GM12891 (cell line): ENCODE measurements at regions not wholly inside any gene's neighbourhood (a gene's known extent, or its start where the extent isn't known, plus 50 kb on each side); places are given as distances from the start of the nearest gene placed in this dataset.

Experiments
- DNase-seq: peaks from one replicate; pipeline ENCODE4 v3.0.0; 2011; ENCODE audit warnings: low spot score; ENCODE audit not compliant: insufficient read length
- FAIRE-seq: peaks from 2 replicates; lab custom pipeline; 2011; peaks lifted over from hg19 to GRCh38; lab: Jason Lieb, UNC
- PAX5 ChIP-seq: IDR thresholded peaks from 2 replicates; pipeline ENCODE4 v1.6.1; 2011; ENCODE audit warnings: low read length, moderate library complexity, mild to moderate bottlenecking; ENCODE audit not compliant: insufficient read depth, severe bottlenecking
- POLR2A ChIP-seq: IDR thresholded peaks from 2 replicates; pipeline ENCODE4 v1.6.1; 2011; ENCODE audit warnings: low read depth, low read length, control low read depth
- POLR2AphosphoS5 ChIP-seq: IDR thresholded peaks from 2 replicates; pipeline ENCODE4 v1.6.1; 2011; ENCODE audit warnings: low read depth, low read length, control low read depth
- POU2F2 ChIP-seq: IDR thresholded peaks from 2 replicates; pipeline ENCODE4 v1.6.1; 2011; ENCODE audit warnings: low read depth, mild to moderate bottlenecking, control low read depth, low read length, moderate library complexity
- SPI1 ChIP-seq: IDR thresholded peaks from 2 replicates; pipeline ENCODE4 v1.6.1; 2011; ENCODE audit warnings: low read depth, low read length, control low read depth
- TAF1 ChIP-seq: IDR thresholded peaks from 2 replicates; pipeline ENCODE4 v1.6.1; 2011; ENCODE audit warnings: low read depth, low read length, control low read depth

DNA sequence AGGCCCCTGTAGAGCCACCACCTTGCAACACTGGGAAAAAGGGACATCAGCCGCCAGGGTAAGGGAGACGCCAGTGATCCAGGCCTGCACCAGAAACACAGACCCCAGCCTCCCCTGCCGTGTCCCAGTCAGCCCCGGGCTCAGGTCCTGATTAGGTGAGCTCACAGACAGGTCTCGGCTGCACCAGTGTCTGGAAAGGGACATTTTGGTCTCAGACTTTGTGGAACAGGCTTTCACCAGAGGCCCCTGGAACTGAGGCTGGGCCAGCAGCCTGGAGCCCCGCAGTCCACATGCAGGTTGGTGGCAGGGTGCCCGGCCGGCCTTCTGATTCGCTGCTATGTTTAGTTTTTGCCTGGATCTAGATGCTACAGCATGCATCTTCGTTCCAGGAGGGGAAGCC is 369.0 kb upstream of the IRX4 start:
- FAIRE-seq (no peak), DNase-seq (no peak)
- no peak for TF ChIP-seq POU2F2
- no peak for TF ChIP-seq POLR2A
- no peak for TF ChIP-seq SPI1
- no peak for TF ChIP-seq PAX5
- no peak for TF ChIP-seq TAF1
- TF ChIP-seq POLR2AphosphoS5 = no peak

DNA sequence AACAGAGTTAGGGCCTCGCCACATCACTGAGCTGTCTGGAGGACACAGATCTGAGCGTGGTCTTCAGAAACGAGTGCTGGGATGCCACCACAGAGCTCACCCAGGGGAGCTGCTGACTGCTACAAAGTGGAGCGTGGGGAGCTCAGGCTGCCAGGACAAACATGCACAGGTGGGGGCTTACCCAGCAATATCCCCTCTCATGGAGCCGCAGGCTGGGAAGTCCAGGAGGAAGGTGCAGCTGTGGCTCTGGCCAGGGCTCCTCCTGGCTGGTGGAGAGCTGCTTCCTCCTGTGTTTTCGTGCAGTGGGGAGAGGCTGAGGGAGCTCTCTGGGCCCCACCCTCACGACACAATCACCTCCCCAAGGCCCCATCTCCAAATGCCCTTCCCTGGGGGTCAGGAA is 368.6 kb upstream of the IRX4 start:
- no peak for DNase-seq
- FAIRE-seq = no peak
- TF ChIP-seq POLR2AphosphoS5 (no peak), POLR2A (no peak), PAX5 (no peak), SPI1 (no peak), TAF1 (no peak), POU2F2 (no peak)

DNA sequence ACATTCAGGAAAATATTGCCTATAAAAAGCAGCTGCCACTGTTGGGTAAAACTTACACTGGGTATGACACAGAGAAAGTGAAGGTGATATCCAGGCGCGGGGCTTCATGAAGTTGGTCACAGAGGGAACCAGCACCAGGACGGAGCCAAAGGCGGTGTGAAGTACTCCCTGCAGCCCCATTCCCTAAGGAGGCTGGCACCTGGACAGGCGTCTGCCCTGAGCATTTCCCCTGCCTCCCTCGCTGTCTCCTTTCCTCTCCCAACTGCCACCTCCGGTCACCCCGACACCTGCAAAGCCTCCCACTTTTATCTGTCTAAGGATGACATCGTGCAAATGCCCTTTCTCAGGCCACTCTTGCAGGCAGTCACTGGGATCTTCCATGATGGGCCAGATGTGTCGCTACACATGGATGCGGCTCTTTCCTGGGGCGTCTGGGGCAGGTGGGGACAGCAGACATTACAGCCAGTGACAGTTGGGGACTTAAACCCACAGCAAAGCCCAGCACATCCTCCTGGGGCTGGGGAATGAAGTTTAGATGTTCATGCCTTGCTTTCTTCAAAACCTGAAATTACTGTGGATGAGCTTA is 367.7 kb upstream of the IRX4 start:
- no peak for FAIRE-seq
- no peak for DNase-seq
- TF ChIP-seq POLR2AphosphoS5 = no peak
- no peak for TF ChIP-seq TAF1
- no peak for TF ChIP-seq PAX5
- TF ChIP-seq SPI1 = no peak
- TF ChIP-seq POU2F2 = no peak
- TF ChIP-seq POLR2A = no peak

DNA sequence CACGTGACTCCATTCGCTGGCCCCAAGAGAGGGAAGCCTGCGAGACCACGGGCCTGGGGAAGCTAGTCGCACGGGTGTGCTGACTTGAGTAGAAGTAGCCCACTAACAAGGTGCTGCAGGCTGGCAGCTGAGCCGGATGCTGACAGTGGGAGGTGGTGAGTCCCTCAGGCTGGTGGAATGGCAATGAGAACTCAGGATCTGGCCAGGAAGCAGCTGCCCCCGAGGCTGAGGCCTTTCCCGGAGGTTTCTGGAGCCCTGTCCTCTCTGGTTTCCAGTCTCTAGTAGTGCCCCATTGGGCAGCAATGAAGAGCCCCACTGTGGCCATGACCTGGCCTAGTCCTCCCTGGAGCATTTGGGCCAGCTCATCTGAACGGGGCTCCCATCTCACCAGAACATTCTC is 366.7 kb upstream of the IRX4 start:
- FAIRE-seq (no peak), DNase-seq (no peak)
- TF ChIP-seq PAX5 (no peak), TAF1 (no peak), SPI1 (no peak), POLR2A (no peak), POU2F2 (no peak), POLR2AphosphoS5 (no peak)

DNA sequence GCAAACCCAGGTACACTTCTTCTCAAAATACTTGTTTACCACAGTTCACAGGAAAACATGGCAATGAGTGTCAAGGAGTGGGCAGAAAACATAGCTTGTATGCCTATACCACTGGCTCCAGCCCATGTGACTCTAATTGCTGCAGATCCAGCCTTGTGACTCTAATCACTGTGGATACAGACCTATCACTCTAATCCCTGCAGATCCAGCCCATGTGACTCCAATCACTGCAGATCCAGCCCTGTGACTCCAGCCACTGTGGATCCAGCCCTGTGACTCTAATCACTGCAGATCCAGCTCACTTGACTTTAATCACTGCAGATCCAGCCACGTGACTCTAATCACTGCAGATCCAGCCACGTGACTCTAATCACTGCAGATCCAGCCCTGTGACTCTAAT is 366.3 kb upstream of the IRX4 start:
- DNase-seq = no peak
- TF ChIP-seq SPI1 = no peak
- TF ChIP-seq TAF1 = no peak
- no peak for TF ChIP-seq POLR2AphosphoS5
- no peak for TF ChIP-seq POLR2A
- TF ChIP-seq PAX5 = no peak
- TF ChIP-seq POU2F2 = no peak
- no peak for FAIRE-seq

DNA sequence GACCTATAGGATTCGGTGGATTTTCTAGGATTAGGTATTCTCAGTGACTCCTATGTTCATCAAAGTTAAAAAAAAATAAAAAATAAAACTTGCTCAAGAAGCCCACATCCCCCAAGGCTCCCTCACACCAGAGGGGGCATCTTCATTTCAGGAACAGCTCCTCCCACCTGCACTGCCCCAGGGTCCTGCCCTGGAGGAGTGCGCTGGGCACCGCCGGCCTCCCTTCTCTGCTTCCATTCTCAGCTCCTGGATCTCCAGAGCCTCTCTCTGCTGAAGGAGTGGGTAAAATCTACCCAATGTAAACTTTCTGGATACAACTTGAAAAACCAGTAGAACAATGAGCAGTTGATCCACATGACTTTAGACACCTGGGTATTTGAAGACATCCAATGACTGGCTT is 359.8 kb upstream of the IRX4 start:
- FAIRE-seq (no peak), DNase-seq (no peak)
- TF ChIP-seq POLR2AphosphoS5 (no peak), POLR2A (no peak), PAX5 (no peak), SPI1 (no peak), TAF1 (no peak), POU2F2 (no peak)

DNA sequence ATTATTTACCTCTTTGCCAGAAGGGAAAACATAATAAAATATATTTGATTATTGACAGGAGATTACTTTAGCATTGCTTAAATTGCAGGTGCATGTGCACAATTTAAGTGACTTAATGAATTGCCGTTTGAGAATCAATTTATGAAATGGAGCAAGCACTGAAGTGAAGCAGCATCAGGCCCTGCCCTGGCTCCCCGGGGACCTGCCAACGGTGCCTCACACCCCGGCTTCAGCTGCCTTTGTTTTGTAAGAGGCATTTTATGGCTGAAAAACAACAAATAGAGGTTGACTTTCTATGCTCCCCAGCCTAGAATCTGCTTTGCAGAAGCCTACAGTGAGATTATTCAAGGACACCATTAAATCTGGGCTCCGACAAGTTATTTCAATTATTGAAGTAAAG is 359.1 kb upstream of the IRX4 start:
- FAIRE-seq (no peak), DNase-seq (no peak)
- no peak for TF ChIP-seq POLR2AphosphoS5
- TF ChIP-seq SPI1 = no peak
- TF ChIP-seq TAF1 = no peak
- no peak for TF ChIP-seq POU2F2
- no peak for TF ChIP-seq POLR2A
- no peak for TF ChIP-seq PAX5

DNA sequence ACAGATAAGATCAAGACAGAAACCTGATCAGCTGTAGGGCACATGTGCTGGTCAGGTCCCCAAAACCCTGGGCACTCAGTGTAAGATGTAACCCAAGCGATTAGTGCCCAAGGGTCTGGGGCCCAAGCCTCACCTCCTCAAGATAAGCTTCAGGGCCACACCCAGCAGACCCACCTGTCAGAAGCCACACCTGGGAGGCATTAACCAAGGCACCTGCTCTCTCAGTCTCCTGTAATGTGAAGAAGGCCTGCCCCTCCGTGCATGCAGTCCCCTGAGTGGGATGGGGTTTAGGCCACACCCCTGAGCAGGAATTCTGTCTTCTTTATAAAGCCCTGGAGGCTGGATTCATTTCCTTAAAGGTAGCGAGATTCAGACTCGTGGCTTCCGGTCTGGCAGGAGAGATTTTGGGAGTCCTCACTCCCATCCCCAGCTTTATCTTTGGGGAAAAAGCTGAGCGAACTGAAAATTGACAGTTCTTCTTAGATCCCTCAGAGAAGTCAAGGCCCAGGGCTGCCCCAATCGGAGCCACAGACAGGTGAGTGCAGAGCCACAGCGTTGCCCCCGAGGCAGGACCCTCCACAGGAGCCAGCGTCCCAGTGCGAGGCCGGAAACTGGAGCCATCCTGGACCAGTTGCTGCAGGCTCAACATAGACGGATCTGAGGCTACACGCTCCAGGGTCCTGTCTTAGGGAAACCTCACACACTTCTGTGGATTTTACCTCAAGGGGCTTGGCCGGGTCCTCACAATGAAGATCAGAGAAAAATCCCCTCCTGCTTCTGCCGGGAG is 357.6 kb upstream of the IRX4 start:
- DNase-seq (no peak), FAIRE-seq (no peak)
- TF ChIP-seq POLR2A (no peak), POU2F2 (no peak), SPI1 (no peak), TAF1 (no peak), POLR2AphosphoS5 (no peak), PAX5 (no peak)

DNA sequence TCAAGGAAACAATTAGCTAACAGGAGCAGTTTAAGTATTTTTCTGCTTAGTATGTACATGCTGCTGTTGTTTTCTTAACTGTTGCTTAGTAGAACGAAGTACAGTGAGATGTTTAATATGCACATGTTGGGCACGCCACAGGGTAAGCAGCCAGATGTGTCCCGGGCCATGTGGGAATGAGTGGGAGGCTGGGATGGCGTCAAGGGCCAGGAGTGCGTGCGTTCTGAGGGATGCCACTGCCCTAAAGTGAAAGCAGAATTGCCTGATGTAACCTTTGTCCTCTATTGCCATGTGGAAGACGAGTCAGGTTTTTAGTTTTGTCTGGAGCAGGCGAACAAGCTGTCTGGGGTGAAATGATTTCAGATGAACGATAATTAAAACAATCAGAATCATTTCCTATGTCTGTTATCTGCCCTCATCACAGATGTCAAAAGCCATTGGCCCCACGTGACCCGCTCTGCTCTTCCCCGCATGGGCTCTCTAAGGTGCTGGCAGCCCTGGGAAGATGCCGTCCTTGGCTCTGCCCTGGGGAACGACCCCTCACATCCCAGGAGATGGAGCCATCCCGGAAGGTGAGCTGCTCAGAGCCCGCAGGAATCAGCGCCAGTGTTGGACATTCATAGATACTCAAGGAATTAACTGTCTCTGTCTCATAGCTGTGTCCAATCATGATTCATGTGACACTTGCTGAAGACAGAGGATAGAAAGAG is 356.6 kb upstream of the IRX4 start:
- TF ChIP-seq SPI1 (no peak), TAF1 (no peak), PAX5 (no peak), POU2F2 (no peak), POLR2A (no peak), POLR2AphosphoS5 (no peak)
- DNase-seq = no peak

More for the DNA sequence above, 356.6 kb upstream of the IRX4 start:
- FAIRE-seq = no peak
